Thymus (tissue), 11 donors: ENCODE measurements at regions not wholly inside any gene's neighbourhood (a gene's known extent, or its start where the extent isn't known, plus 50 kb on each side); places are given as distances from the start of the nearest gene placed in this dataset.

ENCODE experiments used
- DNase-seq, 9 donors: peaks; one replicate each; pipeline ENCODE4 v3.0.0-alpha.2; 2013; ENCODE audit warnings: low spot score in 9 of 9, low read depth in 6 of 9, missing footprints in 1 of 9
- H3K27ac ChIP-seq, 2 donors: one replicate each; pipeline ENCODE4 v1.5.1; 2013; ENCODE audit warnings: control low read depth in 1 of 2, low read depth in 1 of 2, low read length in 1 of 2, mild to moderate bottlenecking in 1 of 2, moderate library complexity in 1 of 2
- H3K27me3 ChIP-seq, 2 donors: one replicate each; pipeline ENCODE4 v1.5.1; 2013; ENCODE audit warnings: low read length in 1 of 2; ENCODE audit not compliant: control insufficient read depth in 2 of 2, insufficient read depth in 1 of 2
- H3K36me3 ChIP-seq, 2 donors: one replicate each; pipeline ENCODE4 v1.5.1; 2013; ENCODE audit warnings: low read length in 1 of 2, mild to moderate bottlenecking in 1 of 2, moderate library complexity in 1 of 2; ENCODE audit not compliant: control insufficient read depth in 2 of 2, insufficient read depth in 2 of 2
- H3K4me1 ChIP-seq, 2 donors: one replicate each; pipeline ENCODE4 v1.5.1; 2013; ENCODE audit warnings: low read length in 2 of 2; ENCODE audit not compliant: control insufficient read depth in 2 of 2, insufficient read depth in 2 of 2
- H3K4me3 ChIP-seq, 2 donors: one replicate each; pipeline ENCODE4 v1.5.1; 2013; ENCODE audit warnings: low read length in 2 of 2, control low read depth in 1 of 2, mild to moderate bottlenecking in 1 of 2
- H3K9me3 ChIP-seq, 2 donors: one replicate each; pipeline ENCODE4 v1.5.1; 2013; ENCODE audit warnings: low read length in 1 of 2, mild to moderate bottlenecking in 1 of 2; ENCODE audit not compliant: control insufficient read depth in 2 of 2, insufficient read depth in 1 of 2
- WGBS: extraction: QIAGEN DNeasy Blood & Tissue Kit; methylation state at CpG from one replicate; pipeline ENCODE4 v1.1.7; 2013; 5-methylcytosine and 5-hydroxymethylcytosine counted together
- donor health status: healthy.

DNA sequence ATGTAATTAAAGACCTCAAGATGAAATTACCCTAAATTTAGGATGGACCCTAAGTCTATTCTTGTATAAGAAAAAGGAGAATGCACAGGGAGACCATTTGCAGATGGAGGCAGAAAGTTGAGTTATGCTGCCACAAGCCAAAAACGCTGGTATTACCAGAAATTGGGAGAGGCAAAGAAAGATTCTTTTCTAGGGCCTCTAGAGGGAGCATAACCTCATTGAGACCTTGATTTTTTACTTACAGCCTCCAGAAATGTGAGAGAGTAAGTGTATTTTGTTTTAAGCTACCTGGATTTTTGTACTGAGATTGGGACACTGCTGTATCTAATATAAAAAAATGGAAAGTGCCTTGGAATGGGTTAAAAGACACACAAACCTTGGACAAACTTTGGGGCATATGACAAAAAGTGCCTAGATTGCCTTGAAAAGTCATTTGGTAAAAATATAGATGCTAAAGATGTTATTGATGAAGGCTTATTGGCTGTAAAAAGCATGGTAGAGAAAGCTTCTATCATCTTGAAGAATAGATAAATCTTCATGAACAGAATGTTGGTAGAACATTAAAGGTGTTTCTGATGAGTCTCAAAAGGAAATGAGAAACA, 174.7 kb upstream of the PRDM9 start:
- Histone ChIP-seq H3K4me1 (no peaks in the 10 kb centered on the region), H3K9me3 (no peaks in the 10 kb centered on the region), H3K27me3 (no peaks in the 10 kb centered on the region), H3K27ac (no peak overlapping the region), H3K36me3 (no peaks in the 10 kb centered on the region), H3K4me3 (no peak overlapping the region)
- no peak for DNase-seq
- 22% methylated on average over 1 of the region's 1 CpG for WGBS

DNA sequence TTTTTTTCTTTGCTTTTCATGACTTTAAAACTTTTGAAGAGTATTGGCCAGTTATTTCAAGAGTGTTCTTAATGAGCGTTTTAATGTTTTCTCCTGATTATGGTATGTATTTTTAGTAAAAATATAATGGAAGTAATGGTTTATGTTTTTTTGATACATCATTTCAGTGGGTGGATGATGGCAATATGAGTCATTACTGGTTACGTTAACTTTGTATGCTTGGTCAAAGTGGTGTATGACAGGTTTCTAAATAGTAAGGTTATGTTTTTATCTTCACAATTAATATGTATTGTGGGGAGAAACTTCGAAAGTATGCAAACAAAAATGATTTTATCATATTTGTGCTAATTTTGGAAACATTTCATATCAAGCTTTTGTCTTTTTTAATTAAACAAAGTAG, 176.7 kb upstream of the PRDM9 start:
- H3K27ac ChIP-seq, result no peak overlapping the region
- H3K4me1 ChIP-seq, result no peaks in the 10 kb centered on the region
- H3K27me3 ChIP-seq, result no peaks in the 10 kb centered on the region
- no peak overlapping the region for H3K4me3 ChIP-seq
- no peak for DNase-seq
- 90% methylated on average over 3 of the region's 3 CpGs for WGBS
- no peaks in the 10 kb centered on the region for H3K36me3 ChIP-seq
- no peaks in the 10 kb centered on the region for H3K9me3 ChIP-seq

DNA sequence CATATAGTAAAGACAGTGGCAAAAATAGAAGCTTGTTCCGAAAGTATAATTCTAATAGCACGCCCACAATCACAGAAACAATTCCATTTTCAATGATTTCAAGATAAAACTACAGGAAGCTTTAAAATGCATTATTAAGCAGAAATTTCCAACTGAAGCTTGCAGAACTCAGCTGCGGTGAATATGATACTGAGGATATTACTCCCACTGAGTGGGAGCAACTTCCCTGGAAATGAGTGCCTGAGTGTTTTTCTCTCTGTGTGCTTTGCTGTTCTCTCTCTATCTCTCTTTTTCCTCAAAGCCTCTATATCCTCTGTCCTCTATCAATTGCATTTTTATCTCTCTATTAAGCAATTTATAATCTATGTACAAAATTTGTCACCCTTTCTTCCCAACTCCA, 187.5 kb upstream of the PRDM9 start:
- no peak for DNase-seq
- Histone ChIP-seq H3K27me3 (no peaks in the 10 kb centered on the region), H3K36me3 (no peaks in the 10 kb centered on the region), H3K4me3 (no peak overlapping the region), H3K27ac (no peak overlapping the region), H3K9me3 (no peaks in the 10 kb centered on the region), H3K4me1 (no peaks in the 10 kb centered on the region)
- WGBS, result 85% methylated on average over 3 of the region's 3 CpGs

DNA sequence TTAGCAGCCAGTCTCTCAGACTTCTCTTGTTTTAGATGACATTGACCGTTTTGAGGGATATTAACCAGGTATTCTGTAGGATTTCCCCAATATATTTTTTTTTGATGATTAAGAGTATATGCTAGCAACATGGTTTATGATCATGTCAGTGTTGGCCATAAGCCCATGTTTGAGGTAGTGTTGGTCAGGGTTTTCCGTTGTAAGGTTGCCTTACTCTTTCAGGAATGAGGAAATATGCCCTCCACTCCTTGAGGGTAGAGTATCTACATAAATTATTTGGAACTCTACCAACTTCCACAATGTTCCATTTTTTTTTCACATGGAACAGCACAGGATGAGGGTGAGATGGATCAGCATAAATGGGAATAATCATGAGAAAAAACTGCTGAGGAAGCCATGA, 188.4 kb upstream of the PRDM9 start:
- no peaks in the 10 kb centered on the region for H3K27me3 ChIP-seq
- H3K36me3 ChIP-seq, result no peaks in the 10 kb centered on the region
- 92% methylated on average over 2 of the region's 2 CpGs for WGBS
- no peak overlapping the region for H3K27ac ChIP-seq
- DNase-seq, result no peak
- H3K4me3 ChIP-seq, result no peak overlapping the region
- no peaks in the 10 kb centered on the region for H3K4me1 ChIP-seq
- H3K9me3 ChIP-seq, result no peaks in the 10 kb centered on the region

DNA sequence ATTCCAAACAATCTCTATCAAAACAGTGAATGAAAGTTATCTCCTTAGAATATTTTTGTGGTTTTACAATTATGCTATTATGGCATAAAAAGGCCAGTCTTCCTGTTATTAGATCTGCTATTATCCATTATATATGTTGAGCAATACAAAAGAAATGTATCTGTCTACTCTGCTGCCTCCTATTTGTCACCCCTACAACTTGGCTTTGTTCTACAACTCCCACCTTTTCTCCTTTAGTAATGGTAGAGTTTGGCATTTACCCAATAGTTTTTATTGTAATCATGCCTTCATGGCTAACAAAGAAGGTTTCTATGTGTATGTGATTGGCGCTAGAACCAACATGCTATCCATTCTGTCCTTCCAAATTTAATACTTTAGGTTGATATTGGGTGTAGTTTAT, 189.2 kb upstream of the PRDM9 start:
- H3K27ac ChIP-seq, result no peak overlapping the region
- no peaks in the 10 kb centered on the region for H3K27me3 ChIP-seq
- no peaks in the 10 kb centered on the region for H3K36me3 ChIP-seq
- H3K4me3 ChIP-seq, result no peak overlapping the region
- WGBS, result 92% methylated on average over 1 of the region's 1 CpG
- H3K9me3 ChIP-seq, result no peaks in the 10 kb centered on the region
- DNase-seq, result no peak
- no peaks in the 10 kb centered on the region for H3K4me1 ChIP-seq

DNA sequence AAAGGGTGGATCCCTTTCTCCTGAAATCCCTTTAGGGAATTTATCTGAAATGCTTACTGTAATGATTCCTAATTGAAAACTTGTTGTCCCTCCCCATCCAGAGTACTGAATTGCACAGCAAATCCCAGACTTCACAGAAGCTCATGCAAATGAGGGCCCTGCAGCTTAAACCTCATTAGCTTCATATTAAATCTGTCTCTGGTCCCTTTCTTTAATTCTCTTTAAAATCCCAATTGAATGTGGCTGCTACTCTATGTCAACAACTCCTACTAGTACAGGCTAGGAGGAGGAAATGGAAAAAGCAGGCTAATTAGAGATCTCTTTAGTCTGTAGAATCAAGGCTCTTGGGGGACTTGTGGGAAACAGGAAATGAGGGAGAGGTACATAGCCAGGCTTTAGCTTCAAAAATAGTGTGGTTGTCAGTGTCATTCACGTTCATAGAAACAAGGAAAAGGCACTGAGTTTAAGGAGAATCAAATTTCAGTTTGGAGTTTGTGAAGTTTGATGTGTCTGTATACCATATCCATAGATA, 191.3 kb upstream of the PRDM9 start:
- H3K9me3 ChIP-seq, result no peaks in the 10 kb centered on the region
- no peak overlapping the region for H3K4me3 ChIP-seq
- DNase-seq, result no peak
- no peaks in the 10 kb centered on the region for H3K27me3 ChIP-seq
- H3K27ac ChIP-seq, result no peak overlapping the region
- no peaks in the 10 kb centered on the region for H3K4me1 ChIP-seq
- no peaks in the 10 kb centered on the region for H3K36me3 ChIP-seq
- 30% methylated on average over 1 of the region's 1 CpG for WGBS

DNA sequence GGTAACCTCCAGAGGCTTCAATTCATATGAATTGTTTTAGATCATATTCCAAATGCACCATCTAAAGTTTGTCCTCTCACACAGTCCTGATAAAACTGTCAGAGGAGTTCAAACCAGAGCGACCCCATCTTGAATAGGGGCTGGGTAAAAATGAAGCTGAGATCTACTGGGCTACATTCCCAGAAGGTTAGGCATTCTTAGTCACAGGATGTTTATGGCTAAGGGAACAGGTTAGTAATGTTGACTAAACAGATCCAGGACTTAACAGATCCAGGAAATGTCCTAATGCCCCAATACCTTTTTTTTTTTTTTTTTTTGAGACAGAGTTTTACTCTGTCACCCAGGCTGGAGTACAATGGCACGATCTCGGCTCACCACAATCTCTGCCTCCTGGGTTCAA, 192.6 kb upstream of the PRDM9 start:
- DNase-seq, result no peak
- no peaks in the 10 kb centered on the region for H3K4me1 ChIP-seq
- 89% methylated on average over 3 of the region's 3 CpGs for WGBS
- H3K27ac ChIP-seq, result no peak overlapping the region
- H3K9me3 ChIP-seq, result no peaks in the 10 kb centered on the region
- H3K36me3 ChIP-seq, result no peaks in the 10 kb centered on the region
- H3K27me3 ChIP-seq, result no peaks in the 10 kb centered on the region
- no peak overlapping the region for H3K4me3 ChIP-seq

DNA sequence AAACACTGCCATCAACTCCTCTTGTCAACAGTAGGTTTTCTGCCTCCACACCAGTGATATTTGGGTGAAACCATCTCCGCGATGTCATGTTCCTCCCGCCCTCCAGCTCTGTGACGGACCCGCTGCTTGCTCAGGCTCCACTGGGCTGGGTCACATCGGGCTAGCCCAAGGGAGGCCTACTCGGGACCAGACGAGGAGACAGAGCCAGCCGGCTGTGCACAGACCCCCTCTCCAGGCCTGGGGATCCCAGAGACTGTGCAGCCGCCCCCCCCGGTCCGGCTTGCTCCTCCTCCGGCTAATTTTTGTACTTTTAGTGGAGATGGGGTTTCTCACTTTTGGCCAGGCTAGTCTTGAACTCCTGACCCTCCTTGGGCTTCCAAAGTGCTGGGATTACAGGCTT, 202.4 kb upstream of the PRDM9 start:
- WGBS, result 96% methylated on average over 13 of the region's 13 CpGs
- Histone ChIP-seq H3K4me3 (no peak overlapping the region), H3K9me3 (peaks cover 0 to 8% of the 10 kb centered on the region in 2 donors), H3K36me3 (no peaks in the 10 kb centered on the region), H3K27me3 (no peaks in the 10 kb centered on the region), H3K27ac (no peak overlapping the region), H3K4me1 (no peaks in the 10 kb centered on the region)
- no peak for DNase-seq

DNA sequence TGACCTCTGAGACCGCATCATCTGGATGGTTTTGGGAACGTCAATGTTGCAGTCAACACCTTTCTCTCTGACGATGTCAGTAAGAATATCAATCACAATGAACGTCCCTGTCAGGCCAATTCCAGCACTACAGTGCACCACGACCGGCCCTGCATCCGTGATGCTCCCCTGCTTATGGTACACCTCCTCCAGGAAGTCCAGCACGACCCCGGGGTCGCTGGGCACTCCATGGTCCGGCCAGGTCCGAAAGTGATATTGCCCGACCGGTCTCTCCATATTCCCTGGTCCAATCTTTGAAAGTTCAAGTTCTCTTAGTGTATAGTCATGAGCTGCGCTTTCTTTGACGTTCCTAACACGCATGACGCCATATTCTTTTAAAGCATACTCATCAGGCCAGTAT, 203.6 kb upstream of the PRDM9 start:
- 92% methylated on average over 18 of the region's 18 CpGs for WGBS
- DNase-seq, result no peak
- H3K4me3 ChIP-seq, result no peak overlapping the region
- H3K9me3 ChIP-seq, result peaks cover 0 to 8% of the 10 kb centered on the region in 2 donors
- H3K4me1 ChIP-seq, result no peaks in the 10 kb centered on the region
- H3K36me3 ChIP-seq, result no peaks in the 10 kb centered on the region
- H3K27me3 ChIP-seq, result no peaks in the 10 kb centered on the region
- H3K27ac ChIP-seq, result no peak overlapping the region
